HG02798 (cell line): ENCODE measurements at regions not wholly inside any gene's neighbourhood (a gene's known extent, or its start where the extent isn't known, plus 50 kb on each side); places are given as distances from the start of the nearest gene placed in this dataset.
A peak's percentile ranks its signal among the peaks of the same experiment; 100 is the strongest.
"Not testable (repeated sequence)": the region's sequence is repeated elsewhere in the genome, so short reads cannot be mapped to it uniquely, and the experiment has no call there.

ENCODE experiments used
- ATAC-seq: cut with Tn5 transposase; IDR thresholded peaks from one replicate; pipeline ENCODE4 v1.9.1; 2021; ENCODE audit warnings: mild to moderate bottlenecking; ENCODE audit not compliant: unreplicated experiment, poor library complexity

DNA sequence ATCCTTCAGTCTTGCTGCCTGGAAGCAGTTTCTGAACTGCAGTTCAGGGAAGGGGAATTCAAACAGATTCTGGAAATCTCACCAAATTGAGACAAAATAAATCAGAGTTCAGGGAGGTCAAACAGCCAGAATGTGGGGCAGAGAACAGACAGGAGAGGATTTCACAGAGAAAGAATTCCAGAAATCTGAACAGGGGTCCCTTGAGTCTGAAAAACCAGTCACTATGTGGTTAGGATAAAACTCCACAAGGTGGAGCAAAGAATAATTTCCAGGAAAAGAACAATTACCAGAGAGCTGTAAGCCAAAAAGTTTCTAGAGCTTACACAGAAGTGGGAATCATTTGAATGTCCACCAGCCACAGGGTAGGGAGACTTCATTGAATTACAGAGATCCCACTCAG lies 84.7 kb downstream of the URB2 start:
- no peak for ATAC-seq

DNA sequence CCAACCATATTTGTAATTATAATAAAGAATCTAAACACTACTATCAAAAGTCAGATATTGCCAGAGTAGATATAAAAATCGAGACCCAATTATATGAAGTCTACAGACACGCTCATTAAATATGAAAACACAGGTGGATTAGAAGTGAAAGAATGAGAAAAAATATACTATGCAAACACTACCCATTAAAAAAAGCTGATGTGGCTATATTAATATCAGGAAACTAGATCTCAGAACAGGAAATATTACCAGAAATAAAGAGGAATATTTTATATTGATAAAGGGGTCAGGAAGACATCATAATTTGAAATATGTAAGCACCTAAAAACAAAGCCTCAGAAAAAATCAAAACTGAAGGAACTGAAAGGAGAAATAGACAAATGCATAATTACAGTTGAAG lies 88.3 kb downstream of the URB2 start:
- ATAC-seq: no peak

DNA sequence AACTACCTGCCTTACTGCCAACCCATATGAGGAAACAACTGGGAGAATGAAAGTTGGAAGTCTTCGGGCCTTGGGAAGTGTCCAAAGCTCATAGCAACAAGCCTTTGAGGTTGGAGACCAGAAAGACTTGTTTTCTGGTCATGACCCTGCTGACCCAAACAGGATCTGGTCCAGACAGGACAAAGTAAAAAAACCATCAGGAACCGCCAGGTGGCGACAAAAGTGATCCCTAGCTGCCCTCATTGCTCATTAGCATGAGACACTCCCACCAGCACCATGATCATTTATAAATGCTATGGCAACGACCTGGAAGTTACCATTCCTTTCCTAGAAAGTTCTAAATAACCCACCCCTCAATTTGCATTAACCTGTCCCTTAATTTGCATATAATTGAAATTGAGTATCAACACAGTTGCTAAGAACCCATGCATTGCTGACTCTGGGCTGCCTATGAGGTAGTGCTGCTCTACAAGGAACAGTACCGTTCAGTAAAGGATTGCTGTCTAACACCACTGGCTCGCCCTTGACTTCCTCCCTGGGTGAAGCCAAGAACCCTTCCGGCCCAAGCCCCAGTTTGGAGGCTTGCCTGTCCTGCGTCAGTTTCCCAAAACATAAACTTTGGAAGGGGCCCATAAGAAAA lies 89.0 kb downstream of the URB2 start:
- ATAC-seq: peak; percentile 51

DNA sequence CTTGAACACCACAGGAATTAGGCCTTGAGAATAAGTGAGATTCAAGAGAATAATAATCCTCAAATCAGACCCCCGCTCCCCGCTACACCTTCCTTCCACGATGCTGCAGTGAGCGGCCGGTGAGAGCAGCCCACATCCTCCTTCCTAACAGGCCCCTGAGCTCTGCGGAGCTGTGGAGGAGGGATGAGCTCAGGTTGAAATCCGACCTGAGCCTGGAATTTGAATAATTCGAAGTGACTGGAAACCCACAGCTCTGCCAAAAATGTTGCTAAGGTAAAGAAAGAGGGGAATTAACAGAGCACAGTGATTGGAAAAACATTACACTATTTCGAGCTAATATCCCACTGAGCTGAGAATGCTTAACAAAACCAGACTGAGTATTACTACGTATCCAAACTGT lies 90.0 kb downstream of the URB2 start:
- ATAC-seq: no peak

DNA sequence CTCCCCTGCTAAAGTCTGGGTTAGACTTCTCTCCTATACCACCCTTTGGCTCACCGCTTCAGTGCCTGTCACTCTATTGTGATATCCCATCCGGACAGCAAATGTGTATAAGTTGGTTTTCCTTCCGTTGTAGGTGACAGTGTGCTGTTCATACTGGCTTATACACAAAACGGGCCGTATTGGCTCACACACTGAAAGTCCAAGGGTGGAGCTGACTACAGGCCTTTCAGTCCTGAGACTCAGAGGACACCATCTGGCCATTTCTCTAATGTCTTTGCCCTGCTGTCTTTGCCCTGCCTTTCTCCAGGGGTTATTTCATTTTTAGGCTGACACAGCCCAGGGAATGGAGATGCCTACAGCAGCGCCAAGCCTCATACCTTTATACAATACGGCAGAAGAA lies 90.7 kb downstream of the URB2 start:
- ATAC-seq: no peak

DNA sequence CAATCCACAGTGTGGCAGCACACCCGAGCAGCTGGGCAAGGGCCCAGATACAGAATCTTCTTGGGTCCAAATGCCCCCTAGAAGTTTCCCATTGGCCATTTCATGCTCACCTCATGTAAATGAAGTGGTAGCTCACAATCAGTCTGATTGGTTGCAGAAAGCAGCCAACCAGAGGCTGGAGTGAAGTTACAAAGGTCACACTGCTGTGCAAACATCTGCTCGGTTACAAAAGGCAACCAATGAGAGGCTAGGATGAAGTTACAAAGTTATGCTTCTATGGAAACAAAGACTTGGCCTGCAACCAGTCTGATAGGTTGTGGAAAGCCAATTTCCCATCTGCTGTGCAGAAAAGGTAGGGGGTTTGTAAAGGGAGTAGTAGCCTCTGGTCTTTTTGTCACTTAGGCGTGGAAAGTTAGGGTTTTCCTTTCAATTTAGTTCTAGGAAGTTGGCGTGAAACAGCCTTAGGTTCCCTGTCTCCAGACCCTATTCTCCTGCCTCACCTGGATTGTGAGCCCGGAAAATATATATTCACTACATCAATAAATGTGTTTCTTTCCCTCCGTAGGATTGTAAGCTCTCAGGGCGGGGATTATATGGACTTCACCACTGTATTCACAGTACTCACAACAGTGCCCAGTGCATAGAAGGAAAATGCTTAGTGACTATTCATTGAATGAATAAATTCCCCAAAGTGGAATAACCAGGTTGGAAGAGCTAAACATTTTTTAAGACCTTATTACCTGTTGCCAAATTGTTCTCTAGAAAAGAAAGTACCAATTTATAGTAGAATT lies 91.9 kb downstream of the URB2 start:
- ATAC-seq: no peak

DNA sequence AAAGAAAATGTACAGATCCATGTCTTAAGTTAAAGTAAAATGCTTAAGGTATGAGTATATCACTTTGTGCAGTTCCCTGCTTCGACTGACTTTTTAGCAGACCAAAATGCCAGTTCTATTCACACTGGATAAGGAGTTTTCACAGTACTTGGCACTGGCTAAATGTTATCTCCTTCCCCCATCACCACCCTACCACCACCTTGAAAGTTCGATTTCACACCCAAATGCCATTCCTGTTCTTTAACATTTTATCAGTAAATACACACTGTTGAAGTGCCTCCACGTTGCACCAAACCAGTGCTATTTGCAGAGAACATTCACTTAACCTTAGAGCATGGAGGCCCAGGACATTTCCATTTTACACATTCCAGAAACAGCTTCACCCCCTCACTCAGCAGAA lies 100.0 kb downstream of the URB2 start:
- ATAC-seq: no peak

DNA sequence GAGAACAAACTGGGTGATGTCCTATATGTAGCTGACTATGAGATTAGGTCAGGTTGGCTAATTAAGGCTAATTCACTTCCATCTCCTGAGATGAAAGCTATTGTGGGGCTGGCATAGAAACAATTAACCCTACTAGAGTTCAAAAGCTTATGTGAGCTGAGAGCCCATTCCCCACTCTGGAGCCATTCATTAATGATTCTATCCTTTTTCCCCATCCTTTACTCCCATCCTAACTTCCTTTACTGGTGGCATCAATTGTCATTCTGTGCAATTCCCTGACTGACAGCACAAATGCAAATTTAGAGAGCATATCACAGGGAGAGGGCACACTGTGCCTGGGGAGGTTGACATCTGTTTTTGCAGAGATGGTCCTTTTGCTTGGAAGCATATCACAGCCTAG lies 103.9 kb downstream of the URB2 start:
- no peak for ATAC-seq

DNA sequence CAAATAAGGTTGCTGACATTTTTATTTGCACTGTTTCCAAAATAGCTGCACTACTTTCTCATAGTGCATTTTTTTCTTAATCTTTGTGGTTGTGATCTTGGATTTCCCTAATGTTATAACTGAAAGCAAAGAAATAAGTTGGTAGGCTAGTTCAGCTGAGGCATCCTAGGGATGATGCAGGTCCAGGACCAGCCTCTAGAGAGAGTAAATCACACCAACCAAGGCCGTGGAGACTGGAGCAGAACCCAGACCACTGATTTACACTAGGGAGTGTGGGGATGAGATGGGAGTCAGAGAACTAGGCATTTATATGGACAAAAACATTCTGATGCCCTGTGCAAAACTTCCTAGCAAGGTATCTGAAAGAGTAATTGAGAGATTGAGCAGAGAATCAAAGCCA lies 104.5 kb downstream of the URB2 start:
- no peak for ATAC-seq

DNA sequence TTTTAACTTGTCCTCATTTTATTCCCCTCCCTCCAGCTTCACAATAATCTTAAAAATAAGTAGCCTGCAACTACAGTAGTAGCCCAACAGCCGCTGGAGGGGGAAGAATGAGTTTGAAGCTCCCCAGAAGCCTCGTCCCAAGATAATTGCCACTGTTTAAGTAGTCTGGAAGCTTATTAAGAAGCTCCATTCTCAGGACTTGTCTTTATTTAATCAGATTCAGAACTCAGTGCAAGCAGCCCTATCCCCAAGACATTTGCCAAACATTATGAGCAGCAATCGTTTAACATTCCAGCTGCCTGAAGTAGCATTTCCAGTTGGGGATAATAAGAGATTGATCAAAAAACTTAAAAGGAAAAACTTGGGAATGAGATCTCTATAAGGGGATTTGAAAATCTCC lies 106.0 kb downstream of the URB2 start:
- ATAC-seq: no peak

DNA sequence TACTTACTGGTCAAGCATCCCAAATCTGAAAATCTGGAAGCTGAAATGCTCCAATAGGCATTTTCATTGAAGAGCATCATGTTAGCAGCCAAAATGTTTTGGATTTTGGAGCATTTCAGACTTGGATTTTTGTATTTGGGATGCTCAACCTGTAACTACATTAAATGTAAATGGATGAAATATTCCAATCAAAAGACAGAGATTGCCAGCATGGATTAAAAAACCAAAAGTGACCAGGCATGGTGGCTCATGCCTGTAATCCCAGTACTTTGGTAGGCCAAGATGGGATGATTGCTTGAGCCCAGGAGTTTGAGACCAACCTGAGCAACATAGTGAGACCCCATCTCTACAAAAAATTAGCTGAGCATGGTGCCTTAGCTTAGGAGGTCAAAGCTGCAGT lies 110.3 kb downstream of the URB2 start:
- no peak for ATAC-seq

DNA sequence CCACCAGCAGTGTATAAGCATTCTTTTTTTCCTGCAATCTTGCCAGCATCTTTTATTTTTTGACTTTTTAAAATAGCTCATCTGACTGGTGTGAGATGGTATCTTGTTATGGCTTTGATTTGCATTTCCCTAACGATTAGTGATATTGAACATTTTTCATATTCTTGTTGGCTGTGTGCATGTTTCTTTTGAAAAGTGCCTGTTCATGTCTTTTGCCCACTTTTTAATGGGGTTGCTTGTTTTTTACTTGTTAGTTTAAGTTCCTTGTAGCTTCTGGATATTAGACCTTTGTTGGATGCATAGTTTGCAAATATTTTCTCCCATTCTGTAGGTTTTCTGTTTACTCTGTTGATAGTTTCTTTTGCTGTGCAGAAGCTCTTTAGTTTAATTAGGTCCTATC lies 116.6 kb downstream of the URB2 start:
- ATAC-seq: not testable (repeated sequence)

DNA sequence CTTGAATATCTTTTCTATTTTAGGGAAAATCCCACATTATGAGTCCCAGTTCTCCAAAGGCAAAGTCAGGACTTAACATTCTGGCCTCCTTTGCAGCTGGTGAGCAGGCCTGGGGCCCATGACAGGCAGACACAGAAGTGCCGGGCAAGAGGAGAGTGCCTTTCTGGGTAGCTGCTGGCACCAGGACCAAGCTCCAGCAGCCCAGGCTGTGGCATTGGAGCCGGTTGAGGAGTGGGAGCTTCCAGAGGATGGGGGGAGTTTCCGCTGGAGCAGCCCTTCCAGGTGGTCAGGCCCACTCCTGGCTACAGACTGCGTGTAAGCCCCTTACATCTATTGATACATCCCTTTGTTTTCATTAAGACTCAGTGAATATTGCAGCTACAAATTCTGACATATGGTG lies 123.9 kb downstream of the URB2 start:
- no peak for ATAC-seq

DNA sequence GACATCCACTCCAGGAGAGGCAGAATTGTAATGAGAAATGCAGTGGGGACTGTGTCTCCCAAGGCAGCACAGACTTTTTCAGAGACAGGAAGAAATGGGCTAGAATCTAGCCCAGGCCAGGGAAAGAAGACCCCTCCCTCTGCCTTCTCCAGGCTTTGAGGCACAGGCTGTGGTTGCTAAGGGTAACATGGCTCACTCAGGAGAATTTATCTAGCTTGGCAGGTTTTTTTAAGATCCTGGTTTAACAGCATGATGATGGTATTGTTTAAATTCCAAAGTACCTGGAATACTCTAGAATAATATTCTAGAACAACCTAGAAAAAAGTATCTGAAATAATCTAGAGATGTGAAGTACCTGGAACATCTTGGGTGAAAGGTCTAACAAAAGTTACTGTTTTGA lies 125.6 kb downstream of the URB2 start:
- ATAC-seq: no peak

DNA sequence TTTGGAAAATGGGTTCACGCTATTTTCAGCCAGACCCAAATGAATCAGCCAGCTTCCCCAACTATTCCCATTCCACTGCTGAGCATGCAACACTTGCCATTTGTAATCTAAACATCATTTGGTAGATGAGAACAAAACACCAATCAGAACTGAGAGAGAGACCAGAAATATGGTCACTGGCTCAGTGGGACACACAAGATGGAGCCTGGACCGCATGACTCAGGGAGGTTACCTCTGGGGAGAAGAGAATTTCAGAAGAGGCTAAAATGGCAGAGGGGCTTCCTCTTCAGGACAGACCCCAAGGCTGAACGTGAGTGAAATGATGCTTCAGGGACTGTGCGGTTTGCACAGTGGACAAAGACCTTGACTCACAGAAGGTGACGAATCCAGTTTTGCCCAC lies 126.6 kb downstream of the URB2 start:
- no peak for ATAC-seq

DNA sequence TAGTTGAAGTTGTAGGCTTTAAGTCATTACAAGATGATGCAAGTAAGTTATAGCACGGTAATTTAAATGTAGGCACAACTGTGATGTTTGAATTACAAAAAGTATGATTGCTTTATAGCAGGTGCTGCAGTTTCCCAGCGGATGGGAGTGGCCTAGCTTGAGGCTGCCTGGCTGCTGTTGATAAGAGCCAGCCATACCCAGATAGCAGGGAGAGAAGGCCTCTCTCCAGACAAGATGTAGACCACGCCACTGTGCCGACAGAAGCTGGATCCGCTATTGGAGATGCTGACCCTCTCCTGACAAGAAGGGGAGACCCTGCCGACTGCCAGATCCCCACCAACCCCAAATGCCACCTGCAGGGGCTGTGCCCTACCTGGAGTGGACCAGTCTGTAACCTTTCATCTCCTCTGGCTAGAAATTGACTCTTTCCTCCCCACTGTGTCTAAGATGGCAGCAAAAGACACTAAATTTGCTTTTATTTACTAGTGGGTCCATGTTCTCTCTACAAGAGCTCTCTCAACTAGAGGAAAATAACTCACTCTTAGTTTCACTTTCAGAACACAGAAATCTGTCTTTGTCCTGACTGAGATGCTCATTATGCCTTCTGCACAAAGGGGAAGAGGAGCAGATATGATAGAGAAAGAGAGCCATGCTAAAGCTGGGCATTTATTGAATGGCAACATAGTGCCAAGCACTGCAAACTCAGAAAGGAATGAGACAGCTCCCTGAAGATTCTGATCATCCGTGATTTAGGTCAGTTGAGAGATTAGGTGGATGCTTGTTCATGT lies 127.9 kb downstream of the URB2 start:
- ATAC-seq: no peak

DNA sequence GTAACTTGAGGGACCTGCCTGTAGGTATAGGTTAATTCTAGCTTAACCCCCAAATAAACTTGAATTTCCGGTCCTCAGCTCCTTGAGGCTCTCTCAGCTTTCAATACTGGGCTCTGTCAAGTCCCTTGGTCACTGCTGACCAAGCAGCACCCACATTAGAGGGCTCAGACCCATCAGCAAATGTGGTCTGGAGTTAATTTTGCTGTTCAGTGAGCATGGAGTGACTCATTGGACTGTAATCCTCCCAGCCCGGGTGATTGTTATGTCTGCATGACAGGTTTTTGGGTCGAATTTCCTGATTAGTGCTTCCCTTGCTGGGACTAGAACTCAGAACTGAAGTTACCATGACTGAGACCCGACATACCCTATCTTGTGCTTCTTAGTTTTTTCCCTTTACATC lies 130.6 kb downstream of the URB2 start:
- ATAC-seq: no peak

DNA sequence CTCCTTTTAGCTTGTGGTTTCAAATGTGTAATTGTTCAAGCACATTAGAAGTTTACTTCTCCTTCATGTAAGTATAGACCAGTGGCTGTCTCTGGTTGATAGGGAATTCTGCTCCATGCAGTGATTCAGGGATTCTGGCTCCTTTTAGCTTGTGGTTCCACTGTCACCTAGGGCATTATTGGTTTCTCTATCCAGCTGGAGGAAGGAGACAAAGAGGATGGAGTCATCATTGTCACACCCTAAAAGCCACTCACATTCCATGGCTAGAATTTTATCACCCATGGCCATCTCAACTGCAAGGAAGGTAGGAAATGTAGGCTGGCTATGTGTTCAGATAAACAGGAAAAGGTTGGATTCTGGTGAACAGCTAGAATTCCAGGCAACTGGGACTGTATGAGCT lies 131.2 kb downstream of the URB2 start:
- no peak for ATAC-seq

DNA sequence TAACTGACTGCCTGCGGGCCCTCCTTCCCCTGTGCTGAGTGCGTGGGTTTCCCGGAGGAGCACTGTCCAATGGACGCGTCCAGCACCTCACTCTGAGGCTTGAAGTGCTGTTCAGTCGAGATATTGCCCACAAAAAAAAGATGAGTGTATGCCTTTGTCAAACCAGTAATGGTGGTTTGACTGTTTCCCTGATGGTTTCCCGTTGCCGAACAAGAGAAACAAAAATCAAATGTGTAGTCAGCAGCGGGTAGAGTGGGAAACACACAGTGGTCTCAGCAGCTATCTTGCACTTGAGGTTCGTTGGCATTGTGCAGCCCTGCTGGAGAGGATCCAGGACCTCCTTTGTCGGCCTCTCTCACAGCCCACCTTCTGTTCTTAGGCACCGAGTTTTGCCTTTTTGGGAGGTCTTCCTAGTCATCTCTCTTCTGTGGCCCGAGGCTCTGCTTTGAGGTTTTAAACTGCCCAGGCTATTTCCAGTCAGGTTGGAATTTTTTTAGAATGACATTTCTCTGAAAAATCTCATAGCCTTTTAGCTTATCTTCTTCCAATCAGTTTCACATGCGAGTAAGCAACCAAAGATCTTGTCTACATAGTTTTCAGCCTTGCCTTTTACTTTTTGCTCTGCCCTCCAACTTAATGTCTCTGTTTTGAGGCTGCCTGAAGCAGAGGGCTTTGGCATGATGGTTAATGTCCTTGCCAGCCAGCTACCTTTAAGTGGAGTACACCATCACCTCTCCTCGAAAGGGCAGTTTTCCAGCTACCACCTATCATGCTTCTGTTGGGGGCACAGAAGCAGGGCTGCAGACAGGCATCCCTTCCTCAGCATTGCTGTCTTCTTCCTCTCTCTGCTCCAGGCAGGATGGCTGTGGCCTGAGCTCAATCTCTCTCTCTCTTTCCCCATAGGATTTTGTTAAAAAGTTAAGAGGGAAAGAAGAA lies 132.3 kb downstream of the URB2 start:
- no peak for ATAC-seq

DNA sequence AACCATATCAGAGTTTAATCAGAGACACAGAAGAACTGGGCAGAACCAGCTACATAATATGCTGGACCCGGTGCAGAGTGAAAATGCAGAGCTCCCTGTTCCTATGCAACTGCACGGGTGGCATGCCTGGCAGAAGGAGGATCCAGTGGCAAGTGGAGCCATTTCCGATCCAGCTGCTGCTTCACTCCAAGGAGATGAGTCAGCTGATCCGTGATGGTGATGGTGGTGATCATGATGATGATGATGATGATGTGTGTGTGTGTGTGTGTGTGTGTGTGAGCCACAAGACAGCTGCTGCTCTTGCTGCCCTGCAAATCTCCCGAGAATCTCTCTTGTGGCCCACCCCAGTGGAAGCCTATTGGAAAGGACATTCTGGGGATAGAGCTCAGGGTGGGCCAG lies 133.0 kb downstream of the URB2 start:
- no peak for ATAC-seq
